Body of pancreas (tissue), 4 donors: ENCODE measurements at regions not wholly inside any gene's neighbourhood (a gene's known extent, or its start where the extent isn't known, plus 50 kb on each side); places are given as distances from the start of the nearest gene placed in this dataset.

Experiments
- ATAC-seq: fragments of 150-250 bp; one replicate; pipeline ENCODE4 v1.9.1; 2016
- DNase-seq, 4 donors: peaks; one replicate each; pipeline ENCODE4 v3.0.0-alpha.2; 2019
- H3K27ac ChIP-seq, 4 donors: fragments of 200-600 bp; sonication (generic); 1 replicate in 3 of 4; 2 replicates in 1 of 4; pipeline versions ENCODE4 v1.5.1 to v1.6.1; 2016 to 2019; ENCODE audit warnings: mild to moderate bottlenecking in 1 of 4, mixed read lengths in 1 of 4, moderate library complexity in 1 of 4
- H3K27me3 ChIP-seq, 2 donors: fragments of 200-600 bp; sonication (generic); one replicate each; pipeline ENCODE4 v1.6.0; 2016; ENCODE audit warnings: mild to moderate bottlenecking in 1 of 2
- H3K36me3 ChIP-seq, 2 donors: fragments of 200-600 bp; sonication (generic); replicated peaks in 1 of 2; 2 replicates each; pipeline ENCODE4 v1.5.1; 2016; ENCODE audit warnings: low read depth in 2 of 2; ENCODE audit not compliant: insufficient read depth in 1 of 2
- H3K4me1 ChIP-seq: fragments of 200-600 bp; sonication (generic); one replicate; pipeline ENCODE4 v1.6.0; 2016
- H3K4me3 ChIP-seq, 2 donors: fragments of 200-600 bp; sonication (generic); 1 replicate in 1 of 2; 2 replicates in 1 of 2; pipeline ENCODE4 v1.5.1; 2016 to 2019
- H3K9me3 ChIP-seq, 3 donors: fragments of 200-600 bp; sonication (generic); 1 replicate in 2 of 3; 2 replicates in 1 of 3; pipeline ENCODE4 v1.5.1; 2016
- POLR2A ChIP-seq, 3 donors: fragments of 450-650 bp; IDR thresholded peaks; one replicate each; pipeline ENCODE4 v1.6.1; 2016; ENCODE audit warnings: antibody characterized with exemption in 3 of 3, mild to moderate bottlenecking in 2 of 3
- WGBS, 2 donors: methylation state at CpG; one replicate each; pipeline ENCODE4 v1.1.5; 2017; 5-methylcytosine and 5-hydroxymethylcytosine counted together
- intact Hi-C: fragments of 100-400 bp; cut with DNase I; formaldehyde crosslinking; loops from one replicate; pipeline ENCODE4 v1.15.1; 2023
- TF ChIP-seq, protein P1 (sequence below), 7 experiments: fragments of 450-650 bp in 4 of 7; fragments of 200-600 bp in 3 of 7; sonication (generic) in 3 of 7; IDR thresholded peaks; one replicate each; pipeline ENCODE4 v1.5.1; 2016 to 2019; ENCODE audit warnings: antibody characterized with exemption in 7 of 7

DNA sequence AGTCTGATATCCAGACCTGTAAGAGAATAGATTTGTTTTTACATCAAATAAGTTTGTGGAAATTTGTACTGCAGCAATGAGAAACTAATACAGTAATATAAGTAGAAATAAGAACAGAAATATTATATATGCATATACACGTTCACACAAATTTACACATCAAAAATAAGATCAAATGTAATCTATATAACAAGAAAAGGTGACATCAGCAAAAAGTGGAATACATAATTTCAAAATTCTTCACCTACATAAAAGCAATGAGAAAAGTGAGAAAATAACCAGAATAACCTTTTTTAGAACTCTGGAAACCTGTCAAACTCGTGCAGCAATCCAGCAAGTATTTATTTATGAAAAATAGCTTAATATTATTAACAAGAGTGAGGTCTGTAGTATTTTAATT lies 1124.6 kb upstream of the ATXN7L3B start:
- no peak overlapping the region for H3K27ac ChIP-seq
- WGBS, 2 donors = 61 to 73% methylated on average over 2 of the region's 2 CpGs
- no peak for ATAC-seq

DNA sequence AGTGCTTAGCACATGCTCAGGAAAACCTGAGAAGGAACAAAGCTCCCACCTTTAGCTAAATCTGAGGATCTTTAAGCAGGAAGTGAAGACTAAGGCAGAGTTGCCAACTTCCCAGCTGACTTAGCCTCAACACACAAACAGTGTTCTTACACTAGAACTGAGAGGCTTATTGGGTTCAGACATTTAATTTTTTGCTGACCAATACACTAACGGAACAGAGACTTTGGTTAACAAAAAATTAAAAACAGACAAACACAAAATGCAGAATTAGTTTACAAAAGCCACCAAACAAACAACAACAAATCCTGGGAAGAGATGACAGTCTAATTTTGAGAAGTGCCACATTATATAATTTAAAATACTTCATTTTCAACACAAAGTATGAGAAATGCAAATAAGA lies 1123.7 kb upstream of the ATXN7L3B start:
- H3K36me3 ChIP-seq = no peaks in the 10 kb centered on the region
- no peak overlapping the region for H3K27ac ChIP-seq
- TF ChIP-seq, protein P1, sequence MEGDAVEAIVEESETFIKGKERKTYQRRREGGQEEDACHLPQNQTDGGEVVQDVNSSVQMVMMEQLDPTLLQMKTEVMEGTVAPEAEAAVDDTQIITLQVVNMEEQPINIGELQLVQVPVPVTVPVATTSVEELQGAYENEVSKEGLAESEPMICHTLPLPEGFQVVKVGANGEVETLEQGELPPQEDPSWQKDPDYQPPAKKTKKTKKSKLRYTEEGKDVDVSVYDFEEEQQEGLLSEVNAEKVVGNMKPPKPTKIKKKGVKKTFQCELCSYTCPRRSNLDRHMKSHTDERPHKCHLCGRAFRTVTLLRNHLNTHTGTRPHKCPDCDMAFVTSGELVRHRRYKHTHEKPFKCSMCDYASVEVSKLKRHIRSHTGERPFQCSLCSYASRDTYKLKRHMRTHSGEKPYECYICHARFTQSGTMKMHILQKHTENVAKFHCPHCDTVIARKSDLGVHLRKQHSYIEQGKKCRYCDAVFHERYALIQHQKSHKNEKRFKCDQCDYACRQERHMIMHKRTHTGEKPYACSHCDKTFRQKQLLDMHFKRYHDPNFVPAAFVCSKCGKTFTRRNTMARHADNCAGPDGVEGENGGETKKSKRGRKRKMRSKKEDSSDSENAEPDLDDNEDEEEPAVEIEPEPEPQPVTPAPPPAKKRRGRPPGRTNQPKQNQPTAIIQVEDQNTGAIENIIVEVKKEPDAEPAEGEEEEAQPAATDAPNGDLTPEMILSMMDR (IDR thresholded peaks at IDR 0.05) = no peak
- no peak for TF ChIP-seq POLR2A (IDR thresholded peaks at IDR 0.05)
- H3K27me3 ChIP-seq = no peaks in the 10 kb centered on the region
- WGBS, 2 donors = 22 to 44% methylated on average over 1 of the region's 1 CpG
- H3K4me1 ChIP-seq = no peaks in the 10 kb centered on the region
- peaks cover 0 to 6% (median 0%) of the 10 kb centered on the region in 3 donors for H3K9me3 ChIP-seq
- H3K4me3 ChIP-seq = no peak overlapping the region
- intact Hi-C loops = no loop called here
- ATAC-seq (no peak), DNase-seq (no peak)

More for the DNA sequence above, 1124.6 kb upstream of the ATXN7L3B start:
- DNase-seq = no peak
- Histone ChIP-seq H3K4me3 (no peak overlapping the region), H3K4me1 (no peaks in the 10 kb centered on the region), H3K36me3 (no peaks in the 10 kb centered on the region), H3K27me3 (no peaks in the 10 kb centered on the region), H3K9me3 (peaks cover 0 to 6% (median 0%) of the 10 kb centered on the region in 3 donors)
- TF ChIP-seq, protein P1 (IDR thresholded peaks at IDR 0.05) = no peak
- intact Hi-C loops = no loop called here

DNA sequence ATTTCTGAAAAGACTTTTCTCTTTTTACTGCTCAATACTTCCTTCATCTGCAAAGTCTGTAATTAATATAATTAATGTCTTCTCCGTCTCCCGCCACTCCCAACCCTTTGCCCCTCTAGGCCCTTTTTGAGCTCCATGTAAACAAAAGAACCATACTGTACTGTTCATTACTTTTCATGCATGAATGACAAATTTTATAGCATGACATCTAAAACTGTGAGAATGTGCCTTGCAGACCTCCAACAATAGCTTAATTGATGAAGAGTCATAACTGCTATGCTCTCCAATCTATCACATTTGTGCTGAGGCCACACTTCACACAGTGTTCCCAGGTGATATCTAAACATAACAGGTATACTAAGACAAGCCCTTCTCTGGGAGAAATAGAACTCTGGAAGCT lies 1122.7 kb upstream of the ATXN7L3B start:
- ATAC-seq (no peak), DNase-seq (no peak)
- intact Hi-C loops = no loop called here
- WGBS, 2 donors = 63 to 91% methylated on average over 2 of the region's 2 CpGs
- no peaks in the 10 kb centered on the region for H3K27me3 ChIP-seq
- H3K27ac ChIP-seq = no peak overlapping the region
- no peak overlapping the region for H3K4me3 ChIP-seq
- H3K36me3 ChIP-seq = no peaks in the 10 kb centered on the region
- TF ChIP-seq, protein P1 (IDR thresholded peaks at IDR 0.05) = no peak
- H3K4me1 ChIP-seq = no peaks in the 10 kb centered on the region
- peaks cover 0 to 6% (median 0%) of the 10 kb centered on the region in 3 donors for H3K9me3 ChIP-seq

DNA sequence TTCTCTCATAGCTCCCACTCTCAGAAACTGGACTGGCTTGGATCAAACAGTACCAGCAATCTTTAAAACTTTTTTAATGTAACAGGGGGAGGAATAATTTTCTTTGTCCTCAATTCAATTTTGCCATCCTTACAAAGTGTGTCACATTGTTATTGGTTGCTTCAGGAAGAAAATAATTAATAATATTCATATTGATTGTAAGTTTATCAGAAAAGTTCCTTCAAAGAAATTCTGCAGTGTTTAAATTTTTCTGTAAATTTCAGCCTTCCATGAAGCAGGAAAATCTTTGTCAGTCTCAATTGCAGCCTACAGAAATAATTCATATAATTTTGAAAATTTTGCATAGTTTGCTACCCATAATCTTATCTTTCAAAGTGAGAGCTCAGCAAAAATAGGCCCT lies 1119.1 kb upstream of the ATXN7L3B start:
- no peak for DNase-seq
- Histone ChIP-seq H3K36me3 (no peaks in the 10 kb centered on the region), H3K4me1 (no peaks in the 10 kb centered on the region), H3K4me3 (no peak overlapping the region), H3K27ac (no peak overlapping the region), H3K27me3 (no peaks in the 10 kb centered on the region), H3K9me3 (peaks cover 0 to 5% (median 0%) of the 10 kb centered on the region in 3 donors)
- ATAC-seq = no peak
- TF ChIP-seq, protein P1 (IDR thresholded peaks at IDR 0.05) = no peak
- TF ChIP-seq POLR2A (IDR thresholded peaks at IDR 0.05) = no peak
- intact Hi-C loops = no loop called here

DNA sequence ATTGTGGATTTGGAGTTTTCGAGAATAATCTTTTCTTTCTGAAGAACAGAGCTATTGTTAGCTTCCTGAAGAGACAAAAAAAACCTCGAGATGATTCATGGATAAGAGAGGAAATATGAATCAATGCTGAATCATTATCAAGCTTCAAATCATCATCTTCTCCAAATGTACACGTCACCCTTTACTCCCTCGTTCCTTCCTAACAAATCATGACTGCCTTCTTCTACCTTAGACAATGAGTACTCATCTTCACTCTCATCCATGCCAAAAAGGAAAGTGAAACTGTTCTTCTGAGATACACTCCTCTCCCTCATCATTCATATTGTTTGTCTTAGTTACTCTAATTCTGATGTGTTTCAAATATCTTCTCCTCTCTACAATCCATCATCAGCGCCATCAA lies 1115.8 kb upstream of the ATXN7L3B start:
- Histone ChIP-seq H3K27ac (no peak overlapping the region), H3K4me3 (no peak overlapping the region), H3K4me1 (no peaks in the 10 kb centered on the region), H3K9me3 (peaks cover 0 to 9% (median 0%) of the 10 kb centered on the region in 3 donors), H3K27me3 (no peaks in the 10 kb centered on the region), H3K36me3 (no peaks in the 10 kb centered on the region)
- TF ChIP-seq POLR2A (IDR thresholded peaks at IDR 0.05) = no peak
- TF ChIP-seq, protein P1 (IDR thresholded peaks at IDR 0.05) = no peak
- intact Hi-C loops = no loop called here
- WGBS, 2 donors = 70 to 71% methylated on average over 5 of the region's 5 CpGs
- ATAC-seq = no peak
- no peak for DNase-seq
